HG02840 (cell line): ENCODE measurements at regions not wholly inside any gene's neighbourhood (a gene's known extent, or its start where the extent isn't known, plus 50 kb on each side); places are given as distances from the start of the nearest gene placed in this dataset.

Experiments used
- ATAC-seq: cut with Tn5 transposase; IDR thresholded peaks from one replicate; pipeline ENCODE4 v1.9.1; 2021; ENCODE audit warnings: mild to moderate bottlenecking, moderate library complexity, moderate number of reproducible peaks; ENCODE audit not compliant: unreplicated experiment, low FRiP score

- ATAC-seq, result no peak
Measured at GRCh38 chr9:14522627-14523379, 170.4 kb downstream of the ZDHHC21 start.

DNA sequence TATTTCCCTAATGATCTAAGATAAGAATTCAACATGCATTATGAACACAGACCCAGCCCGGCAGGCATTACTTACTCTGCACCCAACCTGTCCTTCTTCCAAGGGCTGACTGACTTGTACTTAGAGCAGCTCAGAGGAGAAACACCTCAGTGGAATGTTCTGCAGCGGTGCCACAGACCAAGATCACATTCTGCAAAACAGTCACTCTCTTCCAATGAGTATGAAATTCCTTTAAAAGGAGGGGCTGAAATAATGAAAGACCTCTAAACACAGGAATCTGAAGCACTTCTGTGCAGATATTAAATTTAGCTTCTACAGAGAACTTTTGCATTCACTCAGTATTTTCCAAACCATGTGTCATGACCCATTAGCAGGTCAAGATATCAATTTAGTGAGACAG, 172.9 kb downstream of the ZDHHC21 start:
- ATAC-seq, result no peak

GRCh38 chr9:14517154-14517906, 175.9 kb downstream of the ZDHHC21 start:
- no peak for ATAC-seq

DNA sequence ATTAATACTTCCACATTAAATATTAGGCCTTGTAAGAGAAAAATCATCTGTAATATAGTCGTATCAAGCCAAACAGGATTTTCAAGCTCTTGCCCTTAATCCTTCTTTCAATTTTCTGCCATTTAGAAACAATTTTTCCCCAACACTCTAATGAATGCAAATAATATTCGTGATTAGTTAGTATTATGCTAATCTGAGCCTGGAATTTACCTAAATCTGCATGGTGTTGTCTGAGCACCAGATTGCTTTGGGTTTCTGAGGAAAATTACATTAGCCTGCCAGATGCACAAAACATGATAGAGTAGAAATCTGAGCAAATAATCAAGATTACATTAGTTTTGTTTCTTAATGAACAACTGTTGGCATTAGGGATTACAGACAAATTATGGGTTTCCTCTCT, 176.6 kb downstream of the ZDHHC21 start:
- ATAC-seq, result no peak

- no peak for ATAC-seq
Measured at GRCh38 chr9:14515571-14516198, 177.5 kb downstream of the ZDHHC21 start.

- ATAC-seq, result no peak
Measured at GRCh38 chr9:14515049-14515448, 178.2 kb downstream of the ZDHHC21 start.

GRCh38 chr9:14512942-14513341, 180.3 kb downstream of the ZDHHC21 start:
- no peak for ATAC-seq

DNA sequence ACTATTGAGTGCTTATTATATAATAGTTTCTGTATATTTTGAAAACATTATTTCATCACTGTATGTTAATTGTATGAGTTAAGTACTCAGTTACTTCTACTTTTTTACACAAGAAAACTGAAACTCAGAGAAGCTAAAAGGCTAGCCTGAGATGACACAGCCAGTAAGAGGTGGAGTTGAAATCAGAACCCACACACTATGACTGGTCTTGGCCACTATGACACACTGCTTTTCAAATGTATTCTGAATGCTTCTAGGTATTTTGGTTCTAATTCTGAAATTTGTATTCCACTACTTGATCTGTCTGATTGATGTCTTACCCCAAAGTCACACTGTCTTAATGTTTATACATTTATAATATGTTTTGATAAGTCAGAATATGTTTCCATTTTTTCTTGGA, 181.8 kb downstream of the ZDHHC21 start:
- no peak for ATAC-seq

DNA sequence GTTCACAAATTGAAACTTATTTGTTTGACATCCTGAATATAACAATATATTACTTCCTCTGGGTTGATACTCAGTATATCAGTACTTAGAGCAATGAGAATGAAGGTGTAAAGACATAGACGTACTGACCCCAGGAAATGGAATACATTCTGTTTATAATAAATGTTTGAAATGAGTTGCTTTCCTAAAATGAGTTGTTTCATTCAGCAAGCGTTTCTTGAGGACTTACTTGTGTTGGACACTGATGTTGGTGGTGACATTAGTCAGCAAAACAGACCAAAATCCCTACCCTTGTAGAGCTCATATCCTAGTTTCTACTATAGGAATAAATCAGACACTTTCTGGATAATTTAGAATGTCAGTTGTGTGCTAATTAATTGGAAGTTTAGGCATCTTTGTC, 184.3 kb downstream of the ZDHHC21 start:
- ATAC-seq, result no peak

GRCh38 chr9:14501366-14501765, 187.4 kb upstream of the NFIB start:
- ATAC-seq, result no peak

- ATAC-seq, result no peak
Measured at GRCh38 chr9:14500705-14501104, 186.8 kb upstream of the NFIB start.

DNA sequence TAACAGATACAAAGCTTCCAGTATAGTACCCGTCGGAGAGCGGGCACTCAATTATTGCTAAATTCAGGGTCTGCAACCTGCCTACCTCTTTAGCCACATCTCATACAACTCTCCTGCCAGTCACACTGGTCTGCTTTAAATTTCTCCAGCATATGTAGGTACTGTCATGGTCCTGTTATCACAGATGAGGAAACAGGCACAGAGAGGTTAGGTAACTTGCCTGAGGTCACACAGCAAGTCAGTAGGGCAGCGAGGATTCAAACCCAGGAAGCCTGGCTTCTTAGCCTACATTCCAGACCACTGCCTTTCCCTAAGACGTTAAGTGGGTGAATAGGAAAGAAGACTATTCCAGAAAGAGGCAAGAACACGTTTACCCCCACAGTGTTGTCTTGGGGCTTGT, 186.0 kb upstream of the NFIB start:
- ATAC-seq, result no peak

- ATAC-seq, result no peak
Measured at GRCh38 chr9:14498824-14499223, 184.9 kb upstream of the NFIB start.

DNA sequence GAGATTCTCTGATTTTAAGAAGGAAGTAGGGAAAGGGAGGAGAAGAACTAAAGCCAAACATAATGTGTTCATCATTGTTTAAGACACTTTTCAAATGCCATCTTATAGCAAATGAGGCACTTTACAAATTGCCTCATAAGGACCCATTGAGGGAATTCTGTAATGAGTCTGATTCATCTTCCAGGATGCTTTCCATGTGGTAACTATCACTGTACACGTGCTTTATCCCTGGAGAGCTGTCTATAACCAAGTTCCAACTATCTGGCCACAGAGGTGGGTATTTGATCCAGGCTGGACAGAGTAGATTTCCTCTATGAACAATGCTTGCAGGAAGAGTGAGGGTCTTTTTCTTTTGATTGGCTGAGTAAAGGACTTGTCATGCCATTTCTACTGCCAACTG, 183.5 kb upstream of the NFIB start:
- no peak for ATAC-seq

- ATAC-seq, result no peak
Measured at GRCh38 chr9:14488421-14489190, 174.7 kb upstream of the NFIB start.

DNA sequence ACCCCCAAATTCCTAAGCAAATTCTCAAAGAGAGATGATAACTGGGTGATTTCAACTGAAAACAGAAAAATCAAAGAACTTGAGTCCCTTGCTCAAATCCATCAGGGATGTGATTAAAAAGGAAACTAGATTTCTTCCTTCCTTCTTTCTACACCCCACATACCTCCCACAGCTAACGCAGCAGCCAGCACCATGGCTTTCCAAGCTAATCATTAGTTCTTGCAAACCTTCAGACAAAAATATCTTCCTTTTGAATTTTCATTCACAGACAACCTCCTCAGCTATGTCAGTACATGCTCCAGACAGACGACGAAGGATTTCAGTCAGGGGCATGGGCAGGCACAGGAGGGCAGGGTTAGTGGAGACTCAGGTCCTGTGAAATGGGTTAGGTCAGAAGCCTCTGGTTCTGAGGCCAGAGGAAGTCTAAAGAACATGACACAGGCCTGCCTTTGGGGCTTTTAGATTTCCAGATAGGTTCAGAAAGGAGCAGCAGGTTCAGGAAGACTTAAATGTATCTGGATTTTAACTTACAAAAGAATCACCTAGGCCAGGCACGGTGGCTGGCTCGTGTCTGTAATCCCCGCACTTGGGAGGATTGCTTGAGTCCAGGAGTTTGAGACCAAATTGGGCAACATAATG, 173.7 kb upstream of the NFIB start:
- ATAC-seq, result no peak

GRCh38 chr9:14485366-14485765, 171.4 kb upstream of the NFIB start:
- no peak for ATAC-seq

- no peak for ATAC-seq
Measured at GRCh38 chr9:14482856-14483255, 168.9 kb upstream of the NFIB start.

GRCh38 chr9:14480526-14480925, 166.6 kb upstream of the NFIB start:
- no peak for ATAC-seq

- no peak for ATAC-seq
Measured at GRCh38 chr9:14479163-14479560, 165.2 kb upstream of the NFIB start.
